ENCODE measurements at regions not wholly inside any gene's neighbourhood (a gene's known extent, or its start where the extent isn't known, plus 50 kb on each side); places are given as distances from the start of the nearest gene placed in this dataset. TPM values are rescaled to one million over a fixed set of nuclear protein-coding genes. Genes with fewer than 3 reads are reported as not detected.

DNA sequence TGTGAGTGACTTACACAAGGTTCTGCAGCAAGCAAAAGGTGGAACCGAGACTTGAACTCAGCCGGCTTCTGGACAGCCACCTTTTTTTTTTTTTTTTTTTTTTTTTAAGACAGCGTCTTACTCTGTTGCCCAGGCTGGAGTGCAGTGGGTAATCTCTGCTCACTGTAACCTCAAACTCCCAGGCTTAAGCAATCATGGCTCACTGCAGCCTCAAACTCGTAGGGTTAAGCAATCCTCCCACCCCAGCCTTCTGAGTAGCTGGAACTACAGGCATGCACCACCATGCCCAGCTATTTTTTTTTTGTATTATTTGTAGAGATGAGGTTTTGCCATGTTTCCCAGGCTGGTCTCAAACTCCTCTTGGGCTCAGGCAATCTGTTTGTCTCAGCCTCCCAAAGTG is 55.2 kb upstream of the GOT2 start:
- 72% methylated on average over 4 of the region's 4 CpGs for WGBS
- no peaks in the 10 kb centered on the region for H3K36me3 ChIP-seq (ENCODE audit: control insufficient read depth in 4 of 4, insufficient read depth in 3 of 4, low read depth in 1 of 4, low read length in 3 of 4)

More for the DNA sequence above, 55.2 kb upstream of the GOT2 start:
- TF ChIP-seq YY1 (IDR thresholded peaks at IDR 0.05) (no peak), FOXA1 (IDR thresholded peaks at IDR 0.05) (no peak), EGR1 (IDR thresholded peaks at IDR 0.05; ENCODE audit: low read depth in 2 of 2) (no peak), SP1 (IDR thresholded peaks at IDR 0.05) (no peak), TAF1 (conservative IDR thresholded peaks at IDR 0.05) (no peak), NR2F2 (IDR thresholded peaks at IDR 0.05) (no peak), RXRA (IDR thresholded peaks at IDR 0.05) (no peak), RAD21 (IDR thresholded peaks at IDR 0.05) (no peak)
- TF ChIP-seq, protein P1, sequence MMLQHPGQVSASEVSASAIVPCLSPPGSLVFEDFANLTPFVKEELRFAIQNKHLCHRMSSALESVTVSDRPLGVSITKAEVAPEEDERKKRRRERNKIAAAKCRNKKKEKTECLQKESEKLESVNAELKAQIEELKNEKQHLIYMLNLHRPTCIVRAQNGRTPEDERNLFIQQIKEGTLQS (IDR thresholded peaks at IDR 0.05), result no peak
- TF ChIP-seq, protein P2, sequence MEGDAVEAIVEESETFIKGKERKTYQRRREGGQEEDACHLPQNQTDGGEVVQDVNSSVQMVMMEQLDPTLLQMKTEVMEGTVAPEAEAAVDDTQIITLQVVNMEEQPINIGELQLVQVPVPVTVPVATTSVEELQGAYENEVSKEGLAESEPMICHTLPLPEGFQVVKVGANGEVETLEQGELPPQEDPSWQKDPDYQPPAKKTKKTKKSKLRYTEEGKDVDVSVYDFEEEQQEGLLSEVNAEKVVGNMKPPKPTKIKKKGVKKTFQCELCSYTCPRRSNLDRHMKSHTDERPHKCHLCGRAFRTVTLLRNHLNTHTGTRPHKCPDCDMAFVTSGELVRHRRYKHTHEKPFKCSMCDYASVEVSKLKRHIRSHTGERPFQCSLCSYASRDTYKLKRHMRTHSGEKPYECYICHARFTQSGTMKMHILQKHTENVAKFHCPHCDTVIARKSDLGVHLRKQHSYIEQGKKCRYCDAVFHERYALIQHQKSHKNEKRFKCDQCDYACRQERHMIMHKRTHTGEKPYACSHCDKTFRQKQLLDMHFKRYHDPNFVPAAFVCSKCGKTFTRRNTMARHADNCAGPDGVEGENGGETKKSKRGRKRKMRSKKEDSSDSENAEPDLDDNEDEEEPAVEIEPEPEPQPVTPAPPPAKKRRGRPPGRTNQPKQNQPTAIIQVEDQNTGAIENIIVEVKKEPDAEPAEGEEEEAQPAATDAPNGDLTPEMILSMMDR (IDR thresholded peaks at IDR 0.05; ENCODE audit: low read depth, low read length, missing input control), result no peak
- Histone ChIP-seq H3K27ac (ENCODE audit: low read depth in 1 of 2, low read length in 2 of 2) (no peak overlapping the region), H3K9ac (ENCODE audit: low read depth in 1 of 2, low read length in 2 of 2) (no peak overlapping the region), H3K27me3 (ENCODE audit: control insufficient read depth in 4 of 4, insufficient read depth in 4 of 4, low read length in 3 of 4) (no peaks in the 10 kb centered on the region), H3K4me1 (ENCODE audit: control insufficient read depth in 4 of 4, insufficient read depth in 4 of 4, low read length in 3 of 4) (no peaks in the 10 kb centered on the region), H3K4me3 (ENCODE audit: low read depth in 1 of 3, low read length in 3 of 3) (no peak overlapping the region), H3K9me3 (ENCODE audit: control insufficient read depth in 4 of 4, low read length in 3 of 4) (no peaks in the 10 kb centered on the region)
- DNase-seq (ENCODE audit: low spot score), result no peak

Small RNAs in the stretch of these regions (small RNA-seq; reads per million reads assigned to genes)
- not detected for gene AC018554.2
- not detected for gene AC092121.1
- gene RF00017, result not detected
- gene RNU4-58P, result 0.15 reads per million
- not detected for gene RPS27P27

All from liver (tissue), 9 donors.